Activated CD8-positive, alpha-beta T cell treated with anti-CD3 and anti-CD28 coated beads for 36 hours (primary cell): ENCODE measurements at regions not wholly inside any gene's neighbourhood (a gene's known extent, or its start where the extent isn't known, plus 50 kb on each side); places are given as distances from the start of the nearest gene placed in this dataset.

Experiments used
- ATAC-seq: fragments of 200-7000 bp; cut with Tn5 transposase; one replicate; pipeline ENCODE4 v1.10.0; 2021; ENCODE audit warnings: mild to moderate bottlenecking, moderate library complexity
- CTCF ChIA-PET: fragments of 350-600 bp; sonication (Branson Sonifier 250); formaldehyde crosslinking; loops from one replicate; lab custom pipeline; 2021; ENCODE audit warnings: antibody characterized with exemption; lab: Charles Lee
- POLR2A ChIA-PET: fragments of 350-600 bp; sonication (Branson Sonifier 250); formaldehyde crosslinking; loops from one replicate; lab custom pipeline; 2021; ENCODE audit warnings: antibody characterized with exemption; lab: Charles Lee
- DNase-seq: peaks from one replicate; pipeline ENCODE4 v3.0.0-alpha.2; 2020
- H3K27ac Mint-ChIP-seq: one replicate; pipeline ENCODE4 v1.8.0; 2021; ENCODE audit warnings: mild to moderate bottlenecking, mixed read lengths
- H3K27me3 Mint-ChIP-seq: one replicate; pipeline ENCODE4 v1.8.0; 2021; ENCODE audit warnings: mixed read lengths
- H3K36me3 Mint-ChIP-seq: one replicate; pipeline ENCODE4 v1.8.0; 2021; ENCODE audit warnings: low read depth, mixed read lengths
- H3K4me1 Mint-ChIP-seq: one replicate; pipeline ENCODE4 v1.8.0; 2021; ENCODE audit warnings: low read depth, mixed read lengths
- H3K4me3 Mint-ChIP-seq: one replicate; pipeline ENCODE4 v1.8.0; 2021; ENCODE audit warnings: mild to moderate bottlenecking, moderate library complexity, mixed read lengths
- H3K9me3 Mint-ChIP-seq: one replicate; pipeline ENCODE4 v1.8.0; 2021; ENCODE audit warnings: mixed read lengths
- intact Hi-C: fragments of 100-400 bp; cut with micrococcal nuclease; formaldehyde crosslinking; loops from one replicate; pipeline ENCODE4 v1.10.0; 2022
- TF ChIP-seq, protein P1 (sequence below): fragments of 200-600 bp; IDR thresholded peaks from one replicate; pipeline ENCODE4 v1.8.0; 2022; ENCODE audit warnings: antibody characterized with exemption, mild to moderate bottlenecking

DNA sequence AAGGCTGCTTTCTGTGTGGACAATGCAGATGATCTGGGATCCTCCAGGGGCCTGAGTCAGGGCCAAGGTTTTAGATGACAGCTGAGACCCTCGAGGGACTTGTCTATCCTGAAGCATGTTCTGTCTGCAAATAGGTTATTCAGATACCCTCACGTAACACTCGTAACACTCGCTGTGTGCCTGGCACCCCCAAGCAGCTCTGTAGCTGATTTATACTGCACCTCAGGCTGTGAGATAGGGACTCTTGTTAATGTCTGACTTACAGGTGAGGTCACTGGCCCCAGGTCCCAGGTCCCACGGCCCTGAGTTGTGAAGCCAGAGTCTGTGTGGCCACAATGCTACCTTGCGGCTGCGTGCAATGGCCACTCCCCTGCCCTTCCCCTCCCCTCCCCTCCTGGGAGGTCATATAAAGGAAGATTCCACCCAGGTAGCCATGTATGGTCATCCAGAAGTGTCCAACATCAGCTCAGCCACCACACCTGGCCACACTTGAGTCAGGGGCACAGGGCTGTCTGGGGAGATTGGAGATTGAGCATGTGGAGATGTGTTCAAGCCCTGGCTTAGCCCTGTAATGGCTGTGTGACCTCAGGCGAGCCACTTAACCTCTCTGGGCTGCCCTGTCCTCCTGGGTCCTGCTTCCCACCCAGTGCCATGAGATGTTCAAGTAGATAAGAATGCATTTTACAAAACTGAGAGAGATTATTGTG lies 687.7 kb downstream of the MATN1 start:
- ChIA-PET CTCF (no interaction called here), POLR2A (no interaction called here)
- Mint-ChIP-seq H3K27me3 (peaks cover 5% of the 10 kb centered on the region), H3K4me3 (no peak overlapping the region), H3K36me3 (no peaks in the 10 kb centered on the region), H3K9me3 (peaks cover 7% of the 10 kb centered on the region), H3K27ac (no peak overlapping the region), H3K4me1 (no peaks in the 10 kb centered on the region)
- DNase-seq (no peak), ATAC-seq (no peak)
- intact Hi-C loops, result no loop called here
- TF ChIP-seq, protein P1, sequence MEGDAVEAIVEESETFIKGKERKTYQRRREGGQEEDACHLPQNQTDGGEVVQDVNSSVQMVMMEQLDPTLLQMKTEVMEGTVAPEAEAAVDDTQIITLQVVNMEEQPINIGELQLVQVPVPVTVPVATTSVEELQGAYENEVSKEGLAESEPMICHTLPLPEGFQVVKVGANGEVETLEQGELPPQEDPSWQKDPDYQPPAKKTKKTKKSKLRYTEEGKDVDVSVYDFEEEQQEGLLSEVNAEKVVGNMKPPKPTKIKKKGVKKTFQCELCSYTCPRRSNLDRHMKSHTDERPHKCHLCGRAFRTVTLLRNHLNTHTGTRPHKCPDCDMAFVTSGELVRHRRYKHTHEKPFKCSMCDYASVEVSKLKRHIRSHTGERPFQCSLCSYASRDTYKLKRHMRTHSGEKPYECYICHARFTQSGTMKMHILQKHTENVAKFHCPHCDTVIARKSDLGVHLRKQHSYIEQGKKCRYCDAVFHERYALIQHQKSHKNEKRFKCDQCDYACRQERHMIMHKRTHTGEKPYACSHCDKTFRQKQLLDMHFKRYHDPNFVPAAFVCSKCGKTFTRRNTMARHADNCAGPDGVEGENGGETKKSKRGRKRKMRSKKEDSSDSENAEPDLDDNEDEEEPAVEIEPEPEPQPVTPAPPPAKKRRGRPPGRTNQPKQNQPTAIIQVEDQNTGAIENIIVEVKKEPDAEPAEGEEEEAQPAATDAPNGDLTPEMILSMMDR, result no peak

DNA sequence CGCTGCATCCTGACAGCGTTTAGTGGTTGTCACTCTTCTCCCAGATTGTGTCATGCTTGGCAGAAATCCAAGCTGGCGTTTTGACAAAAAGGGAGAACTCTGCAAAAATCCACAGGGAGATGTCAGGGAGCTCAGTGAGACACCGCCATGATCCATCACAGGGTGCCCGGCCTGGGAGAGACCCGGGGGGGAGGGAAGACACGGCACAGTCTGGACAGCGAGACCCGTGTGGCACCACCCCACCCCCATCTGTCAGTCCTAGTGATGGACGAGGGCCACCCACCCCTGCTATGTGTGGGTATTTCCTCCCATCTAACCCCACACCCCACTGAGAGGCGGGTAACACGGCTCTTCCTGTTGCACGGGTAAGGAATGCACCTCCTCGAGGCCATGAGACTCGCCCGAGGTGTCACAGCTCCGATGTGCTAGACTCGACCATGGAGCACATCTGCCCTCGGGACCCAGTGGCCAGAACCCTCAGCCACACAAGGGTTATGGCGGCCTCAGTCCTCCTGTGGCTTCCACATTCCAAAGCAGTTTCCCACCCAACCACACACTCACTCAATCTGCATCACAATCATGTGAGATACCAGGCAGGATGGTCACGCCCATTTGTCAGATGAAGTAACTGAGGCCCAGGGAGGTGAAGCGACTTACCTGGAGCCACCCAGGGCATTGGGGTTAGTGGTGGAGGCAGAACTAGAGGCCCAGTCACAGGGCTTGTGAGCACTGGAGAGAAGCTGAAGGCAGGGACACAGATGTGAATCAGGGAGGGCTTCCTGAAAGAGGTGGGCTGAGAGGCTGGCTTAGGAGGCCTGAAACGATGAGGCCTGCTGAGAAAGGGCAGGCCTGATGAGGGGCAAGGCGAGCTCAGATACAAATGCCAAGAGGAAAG lies 688.5 kb downstream of the MATN1 start:
- H3K4me3 Mint-ChIP-seq, result no peak overlapping the region
- peaks cover 5% of the 10 kb centered on the region for H3K27me3 Mint-ChIP-seq
- CTCF ChIA-PET, result no interaction called here
- TF ChIP-seq, protein P1, result no peak
- POLR2A ChIA-PET, result no interaction called here
- H3K27ac Mint-ChIP-seq, result no peak overlapping the region
- H3K4me1 Mint-ChIP-seq, result no peaks in the 10 kb centered on the region
- no peak for ATAC-seq
- DNase-seq, result no peak
- no peaks in the 10 kb centered on the region for H3K36me3 Mint-ChIP-seq
- peaks cover 7% of the 10 kb centered on the region for H3K9me3 Mint-ChIP-seq
- intact Hi-C loops, result no loop called here

DNA sequence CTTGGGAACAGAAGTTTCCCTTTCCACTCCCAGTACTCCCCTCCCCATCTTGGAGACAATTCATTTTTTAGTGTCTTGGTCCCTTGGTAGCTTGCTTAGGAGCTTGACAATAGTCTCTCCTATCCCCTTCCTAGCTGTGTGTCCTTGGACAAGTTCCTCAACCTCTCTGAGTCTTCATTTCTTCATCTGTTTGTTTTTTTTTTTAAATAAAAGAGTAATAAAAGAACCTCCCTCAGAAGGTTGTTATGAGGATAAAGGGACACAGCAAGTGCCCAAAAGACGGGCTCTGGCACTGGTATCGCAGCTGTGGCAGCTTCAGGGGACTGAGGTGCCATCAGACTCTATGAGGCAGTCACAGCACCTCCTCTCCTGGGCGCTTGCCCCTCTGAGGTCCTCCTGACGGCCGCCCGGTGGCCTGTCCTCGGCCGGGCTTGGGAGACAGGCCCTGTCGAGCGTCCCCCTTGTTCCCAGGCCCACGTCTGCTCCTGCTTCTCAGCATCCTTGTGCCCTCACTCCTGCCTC lies 689.2 kb downstream of the MATN1 start:
- ATAC-seq, result no peak
- no peaks in the 10 kb centered on the region for H3K4me1 Mint-ChIP-seq
- H3K27me3 Mint-ChIP-seq, result peaks cover 5% of the 10 kb centered on the region
- intact Hi-C loops, result no loop called here
- H3K9me3 Mint-ChIP-seq, result peaks cover 7% of the 10 kb centered on the region
- no peak overlapping the region for H3K4me3 Mint-ChIP-seq
- no peak for DNase-seq
- ChIA-PET CTCF (no interaction called here), POLR2A (no interaction called here)
- H3K36me3 Mint-ChIP-seq, result no peaks in the 10 kb centered on the region
- TF ChIP-seq, protein P1, result no peak
- H3K27ac Mint-ChIP-seq, result no peak overlapping the region

DNA sequence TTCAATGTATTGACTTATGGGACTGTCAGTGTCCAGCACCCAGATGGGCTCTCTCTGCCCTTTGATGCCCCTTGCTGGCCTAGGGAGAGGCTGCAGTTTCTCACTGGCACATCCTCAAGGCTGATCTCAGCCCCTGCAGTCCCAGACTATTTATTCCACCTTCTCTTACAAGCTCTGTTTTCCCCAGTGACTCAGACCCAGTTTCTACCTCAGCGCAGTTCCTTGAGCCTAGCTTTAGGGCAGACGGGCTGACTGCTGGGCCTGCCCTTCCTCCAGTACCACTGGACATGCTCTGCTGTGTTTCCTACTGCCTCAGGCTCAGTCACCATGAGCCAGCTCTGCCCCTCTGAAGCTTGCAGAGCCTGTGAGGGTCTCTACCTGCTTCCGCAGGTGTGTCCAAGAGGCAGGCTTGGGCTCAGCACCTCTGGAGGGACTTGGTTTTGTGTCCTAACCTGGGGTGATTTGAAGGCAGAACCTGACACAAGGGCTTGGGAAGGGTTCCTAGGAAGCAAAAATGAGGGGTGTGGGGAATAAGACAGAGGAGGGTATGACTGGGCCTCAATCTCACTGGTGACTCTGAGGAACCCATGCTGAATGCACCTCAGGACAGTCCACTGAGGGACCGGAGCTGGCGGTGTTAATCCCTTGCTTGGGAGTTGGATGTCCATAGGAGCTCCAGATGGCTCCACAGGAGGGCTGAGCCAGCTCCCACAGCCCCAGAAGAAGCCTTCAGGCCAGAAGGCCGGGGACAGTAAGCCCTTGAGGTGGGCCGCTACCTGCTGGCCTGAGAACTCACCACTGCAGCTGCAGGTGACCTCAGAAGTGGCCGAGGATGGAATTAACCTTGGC lies 689.9 kb downstream of the MATN1 start:
- no peak for DNase-seq
- Mint-ChIP-seq H3K36me3 (no peaks in the 10 kb centered on the region), H3K4me3 (no peak overlapping the region), H3K27ac (no peak overlapping the region), H3K27me3 (peaks cover 5% of the 10 kb centered on the region), H3K9me3 (peaks cover 7% of the 10 kb centered on the region), H3K4me1 (no peaks in the 10 kb centered on the region)
- intact Hi-C loops, result no loop called here
- CTCF ChIA-PET, result no interaction called here
- POLR2A ChIA-PET, result no interaction called here
- no peak for ATAC-seq
- TF ChIP-seq, protein P1, result no peak
